Stimulated activated CD8-positive, alpha-beta memory T cell treated with anti-CD3 and anti-CD28 coated beads, Interleukin-15, amount 100 ng/mL, for 1 hour (primary cell): ENCODE measurements at regions not wholly inside any gene's neighbourhood (a gene's known extent, or its start where the extent isn't known, plus 50 kb on each side); places are given as distances from the start of the nearest gene placed in this dataset.
"Not testable (repeated sequence)": the region's sequence is repeated elsewhere in the genome, so short reads cannot be mapped to it uniquely, and the experiment has no call there.

Experiments used
- DNase-seq: peaks from one replicate; pipeline ENCODE4 v3.0.0-alpha.2; 2020; ENCODE audit warnings: low read depth

- DNase-seq, result no peak
Measured at GRCh38 chr17:5864741-5865657, 205.2 kb upstream of the WSCD1 start.

DNA sequence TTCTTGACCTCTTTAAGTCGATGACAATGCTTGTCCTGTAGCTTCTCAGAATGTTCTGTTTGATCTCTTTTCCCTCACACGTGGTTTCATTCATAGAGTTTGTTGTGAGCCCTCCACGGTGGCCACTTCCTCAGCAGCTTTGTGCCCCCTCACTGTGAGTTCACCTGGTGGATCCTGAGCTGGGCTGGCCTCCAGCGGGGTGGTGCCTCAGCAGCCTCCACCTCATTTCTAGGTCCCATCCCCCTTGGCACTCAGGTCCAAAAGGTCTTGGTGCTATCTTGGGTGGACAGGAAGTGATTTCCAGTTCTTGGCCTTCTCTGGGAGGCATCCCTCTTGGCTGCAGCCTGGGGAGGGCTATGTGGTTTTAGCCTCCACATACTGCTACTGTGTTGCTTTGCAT lies 203.2 kb upstream of the WSCD1 start:
- no peak for DNase-seq

- no peak for DNase-seq
Measured at GRCh38 chr17:5869041-5869745, 201.0 kb upstream of the WSCD1 start.

- no peak for DNase-seq
Measured at GRCh38 chr17:5870231-5870953, 199.8 kb upstream of the WSCD1 start.

DNA sequence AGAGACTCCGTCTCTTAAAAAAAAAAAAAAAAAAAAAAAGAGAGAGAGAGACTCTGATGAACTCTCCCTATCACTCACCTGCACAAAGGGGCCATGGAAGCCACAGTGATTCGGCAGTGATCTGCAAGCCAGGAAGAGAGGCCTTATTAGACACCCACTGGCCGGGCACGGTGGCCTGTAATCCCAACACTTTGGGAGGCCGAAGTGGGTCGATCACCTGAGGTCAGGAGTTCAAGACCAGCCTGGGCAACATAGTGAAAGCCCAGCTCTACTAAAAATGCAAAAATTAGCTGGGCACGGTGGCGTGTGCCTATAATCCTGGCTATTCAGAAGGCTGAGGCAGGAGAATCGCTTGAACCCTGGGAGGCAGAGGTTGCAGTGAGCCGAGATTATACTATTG lies 198.5 kb upstream of the WSCD1 start:
- no peak for DNase-seq

DNA sequence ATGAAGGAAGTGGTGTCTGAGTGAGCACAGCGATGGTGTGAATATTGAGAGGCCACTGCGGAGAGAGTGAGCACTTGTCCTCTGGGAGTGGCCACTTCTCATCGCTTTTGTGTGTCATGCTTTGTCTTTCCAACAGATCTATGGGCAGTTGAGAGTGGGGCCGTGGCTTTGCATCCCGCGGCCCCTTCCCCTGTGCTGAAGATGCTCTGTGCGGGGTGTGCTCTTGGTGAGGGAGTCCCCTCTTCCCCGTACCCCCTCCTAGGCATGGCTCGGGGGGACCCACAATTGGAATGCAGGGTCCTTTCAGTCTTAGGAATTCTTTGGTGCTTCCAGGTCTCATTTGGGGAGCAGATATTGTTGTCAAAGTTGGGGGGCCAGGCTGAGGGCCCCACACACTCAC lies 197.3 kb upstream of the WSCD1 start:
- no peak for DNase-seq

- no peak for DNase-seq
Measured at GRCh38 chr17:5873781-5874180, 196.4 kb upstream of the WSCD1 start.

GRCh38 chr17:5874486-5874885 lies 195.7 kb upstream of the WSCD1 start:
- no peak for DNase-seq

- DNase-seq, result no peak
Measured at GRCh38 chr17:5877366-5877765, 192.8 kb upstream of the WSCD1 start.

DNA sequence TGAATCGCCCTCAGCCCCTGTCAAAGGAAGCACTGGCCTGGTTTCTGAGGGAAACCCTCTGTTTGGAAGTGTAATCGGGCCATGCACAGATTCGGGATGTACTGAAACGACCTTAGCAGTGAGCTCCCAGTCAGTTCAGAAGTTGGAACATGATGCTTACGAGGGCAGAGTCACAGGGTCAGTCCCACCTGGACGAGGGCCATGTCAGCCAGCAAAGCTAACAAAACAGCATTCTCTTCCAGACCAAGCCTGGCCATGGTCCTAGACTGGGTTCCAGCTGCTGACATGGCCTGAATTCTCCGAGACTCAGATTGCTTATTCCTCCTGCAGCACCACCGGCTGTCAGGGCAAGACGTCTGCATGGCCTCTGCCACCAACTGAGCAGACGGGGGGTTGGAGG lies 192.2 kb upstream of the WSCD1 start:
- no peak for DNase-seq

DNA sequence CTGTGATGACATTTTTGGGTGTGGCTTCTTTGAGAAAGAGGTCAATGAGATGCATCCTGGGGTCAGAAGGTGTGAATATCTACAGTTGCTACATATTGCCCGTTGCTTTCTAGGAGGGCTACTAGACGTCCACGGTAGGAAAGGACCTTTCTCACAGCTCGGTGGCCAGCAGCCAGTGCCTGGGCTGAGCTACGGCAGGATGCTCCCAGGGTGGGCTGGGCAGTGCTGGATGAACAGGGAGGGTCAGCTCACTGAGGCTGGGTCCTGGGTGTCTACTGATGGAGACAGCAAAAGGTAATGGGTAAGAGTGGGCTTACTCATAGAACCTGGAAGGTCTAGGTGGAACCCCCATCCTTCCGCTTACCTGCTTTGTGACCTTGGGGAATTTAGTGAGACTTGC lies 188.3 kb upstream of the WSCD1 start:
- no peak for DNase-seq

GRCh38 chr17:5883775-5884665 lies 186.2 kb upstream of the WSCD1 start:
- DNase-seq, result no peak

DNA sequence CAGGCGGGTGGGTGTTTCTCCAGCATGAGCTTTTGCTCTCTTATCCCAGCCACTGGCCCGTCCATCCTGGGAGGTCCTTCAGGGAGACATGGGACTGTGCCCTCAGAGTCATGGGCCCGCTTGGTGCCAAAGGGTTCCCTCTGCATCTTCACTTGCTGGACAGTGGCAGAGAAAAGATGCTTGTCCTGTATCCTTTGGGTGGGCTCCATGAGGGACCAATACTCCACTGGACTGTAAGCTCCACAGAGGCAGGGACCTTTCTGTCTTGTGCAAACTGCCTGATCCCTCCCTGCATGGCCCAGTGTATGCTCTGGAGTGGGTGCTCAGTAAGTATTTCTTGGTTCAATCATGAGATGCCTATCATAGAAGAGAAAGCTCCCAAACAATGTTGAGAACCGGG lies 184.8 kb upstream of the WSCD1 start:
- no peak for DNase-seq

DNA sequence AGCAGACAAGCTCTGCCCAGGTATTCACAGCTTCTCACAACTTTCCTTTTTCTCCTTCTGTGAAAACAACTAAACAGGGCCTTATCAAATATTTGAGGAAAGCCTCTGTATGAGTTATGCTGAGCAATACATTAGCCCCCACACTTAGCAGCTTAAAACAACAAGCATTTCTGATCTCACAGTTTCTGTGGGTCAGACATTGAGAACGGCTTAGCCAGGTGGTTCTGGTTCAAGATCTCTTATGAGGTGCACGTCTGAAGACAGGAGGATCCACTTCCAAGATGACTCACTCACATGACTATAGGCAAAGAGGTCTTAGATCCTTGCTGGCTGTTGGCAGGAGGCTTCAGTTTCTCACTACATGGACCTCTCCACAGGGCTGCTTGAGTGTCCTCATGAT lies 181.4 kb upstream of the WSCD1 start:
- no peak for DNase-seq

DNA sequence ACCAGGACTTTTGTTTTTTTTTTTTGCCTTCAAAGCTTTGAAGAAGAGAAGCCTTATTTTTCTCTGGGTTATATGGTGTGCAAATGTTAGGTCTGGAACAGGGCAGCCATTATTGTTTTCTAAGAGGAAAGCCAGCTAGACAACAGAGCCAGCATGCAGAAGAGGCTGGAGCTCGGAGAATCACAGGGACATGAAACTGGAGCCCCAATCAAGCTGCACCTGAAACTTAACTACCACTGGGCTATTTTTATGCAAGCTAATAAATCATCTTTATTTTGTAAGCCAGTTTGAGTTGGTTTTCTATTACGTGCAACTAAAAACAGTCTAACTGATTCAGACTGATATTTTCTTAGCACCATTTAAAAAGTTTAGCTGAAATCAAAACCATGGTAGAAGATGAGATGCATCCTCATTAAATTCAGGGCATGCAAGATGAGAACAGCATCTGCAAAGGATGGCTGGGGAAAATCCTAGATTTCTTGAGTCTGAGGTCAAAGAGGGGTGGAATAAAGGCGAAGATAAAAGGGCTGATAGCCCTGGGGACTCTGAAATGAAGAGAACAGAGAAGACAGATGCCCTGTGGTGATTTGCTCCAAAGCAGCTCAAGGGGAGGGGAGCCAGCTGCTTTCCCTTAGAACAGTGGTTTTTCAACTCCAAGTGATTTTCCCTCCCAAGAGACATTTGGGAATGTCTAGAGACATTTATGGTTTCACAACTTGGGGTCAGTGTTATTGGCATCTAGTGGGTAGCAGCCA lies 177.1 kb upstream of the WSCD1 start:
- no peak for DNase-seq

GRCh38 chr17:5893741-5894140 lies 176.4 kb upstream of the WSCD1 start:
- no peak for DNase-seq

GRCh38 chr17:5895276-5895675 lies 174.9 kb upstream of the WSCD1 start:
- DNase-seq, result no peak

DNA sequence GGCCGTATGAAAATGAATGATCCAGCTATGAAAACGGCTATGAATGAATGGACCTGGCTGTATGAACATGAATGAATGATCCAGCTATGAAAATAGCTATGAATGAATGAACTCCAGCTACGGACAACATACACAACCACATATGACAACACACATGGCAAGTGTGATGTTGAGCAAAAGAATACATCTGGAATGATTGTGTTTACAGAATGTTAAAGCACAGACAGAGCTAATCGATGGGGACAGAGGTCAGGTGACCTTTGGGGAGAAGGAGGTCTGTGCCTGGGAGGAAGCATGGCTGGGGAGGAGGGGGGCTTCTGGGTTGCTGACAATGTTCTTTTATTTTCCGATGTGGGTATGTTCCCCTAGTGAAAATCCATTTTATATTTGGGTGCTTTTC lies 174.0 kb upstream of the WSCD1 start:
- no peak for DNase-seq

GRCh38 chr17:5897275-5897911 lies 172.8 kb upstream of the WSCD1 start:
- DNase-seq, result no peak

- not testable (repeated sequence) for DNase-seq
Measured at GRCh38 chr17:5897981-5898380, 172.2 kb upstream of the WSCD1 start.

DNA sequence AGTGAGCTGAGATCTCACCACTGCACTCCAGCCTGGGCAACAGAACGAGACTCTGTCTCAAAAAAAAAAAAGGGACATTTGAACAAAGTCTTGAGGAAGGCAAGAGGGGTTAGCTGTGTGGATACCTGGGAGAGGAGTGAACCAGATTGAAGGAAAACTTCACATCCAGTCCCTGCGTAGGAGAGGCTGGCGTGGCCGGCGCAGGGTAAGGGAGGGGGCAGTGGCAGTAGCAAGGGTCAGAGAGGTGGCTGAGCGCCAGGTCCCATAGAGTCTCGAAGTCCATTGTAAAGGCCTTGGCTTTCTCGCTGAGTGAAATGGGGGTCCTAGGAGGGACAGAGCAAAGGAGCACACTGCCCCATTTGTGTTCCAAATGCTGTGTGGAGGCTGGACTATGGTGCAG lies 171.8 kb upstream of the WSCD1 start:
- no peak for DNase-seq
